ENCODE measurements at regions not wholly inside any gene's neighbourhood (a gene's known extent, or its start where the extent isn't known, plus 50 kb on each side); places are given as distances from the start of the nearest gene placed in this dataset.

GRCh38 chr3:39716849-39717248, 92.6 kb upstream of the MYRIP start:
- no peak for TF ChIP-seq NFIC (IDR thresholded peaks at IDR 0.05)
- no peak for TF ChIP-seq FOXM1 (IDR thresholded peaks at IDR 0.05; ENCODE audit: borderline replicate concordance, low read depth)
- TF ChIP-seq MAX (IDR thresholded peaks at IDR 0.05): no peak
- TF ChIP-seq TCF12 (IDR thresholded peaks at IDR 0.05; ENCODE audit: low read depth): no peak
- TF ChIP-seq RAD21 (IDR thresholded peaks at IDR 0.05; ENCODE audit: low read depth): no peak
- TF ChIP-seq EP300 (IDR thresholded peaks at IDR 0.05; ENCODE audit: borderline replicate concordance): no peak
- TF ChIP-seq YY1 (IDR thresholded peaks at IDR 0.05; ENCODE audit: low read depth): no peak
- TF ChIP-seq CEBPB (IDR thresholded peaks at IDR 0.05): no peak
